T-helper 1 cell treated with Interleukin-12 subunit alpha and Interleukin-12 subunit beta and Interleukin-4 antibody, amounts not matched to agents 30 ng/mL and 1 ng/mL, for 36 hours (primary cell): ENCODE measurements at regions not wholly inside any gene's neighbourhood (a gene's known extent, or its start where the extent isn't known, plus 50 kb on each side); places are given as distances from the start of the nearest gene placed in this dataset.

ENCODE experiments used
- intact Hi-C: fragments of 100-400 bp; cut with micrococcal nuclease; formaldehyde crosslinking; loops from one replicate; pipeline ENCODE4 v1.15.1; 2024

DNA sequence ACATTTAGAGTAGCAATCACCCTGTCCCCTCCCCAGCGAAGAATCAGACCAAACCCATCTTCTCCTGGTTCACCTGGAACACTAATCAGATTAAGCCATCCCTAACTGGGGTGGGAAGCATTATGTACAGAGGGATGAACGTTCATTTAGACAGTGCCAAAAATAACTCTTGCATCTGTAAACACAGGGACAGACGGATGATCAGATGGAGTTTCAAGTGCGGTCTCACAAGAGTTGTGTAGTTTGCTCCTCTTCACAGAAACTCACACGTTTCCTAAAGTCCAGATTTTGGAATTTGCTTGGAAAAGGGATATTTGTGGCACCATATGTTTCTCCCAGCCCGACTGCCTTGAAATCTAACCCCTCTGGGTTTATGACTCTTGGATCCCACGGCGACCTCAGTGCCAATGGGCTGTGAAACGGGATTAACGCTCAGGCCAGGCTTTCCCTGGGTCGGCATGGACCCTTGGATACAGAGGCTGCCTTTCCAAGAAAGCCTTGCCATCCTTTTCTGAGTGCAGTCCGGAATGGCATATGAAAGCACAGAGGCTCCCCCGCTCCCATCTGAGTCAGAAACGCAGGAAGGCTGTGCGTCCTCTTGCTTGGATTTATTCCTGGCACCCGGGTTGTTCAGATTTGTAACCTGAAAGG lies 293.2 kb upstream of the HABP2 start:
- intact Hi-C loops = no loop called here

DNA sequence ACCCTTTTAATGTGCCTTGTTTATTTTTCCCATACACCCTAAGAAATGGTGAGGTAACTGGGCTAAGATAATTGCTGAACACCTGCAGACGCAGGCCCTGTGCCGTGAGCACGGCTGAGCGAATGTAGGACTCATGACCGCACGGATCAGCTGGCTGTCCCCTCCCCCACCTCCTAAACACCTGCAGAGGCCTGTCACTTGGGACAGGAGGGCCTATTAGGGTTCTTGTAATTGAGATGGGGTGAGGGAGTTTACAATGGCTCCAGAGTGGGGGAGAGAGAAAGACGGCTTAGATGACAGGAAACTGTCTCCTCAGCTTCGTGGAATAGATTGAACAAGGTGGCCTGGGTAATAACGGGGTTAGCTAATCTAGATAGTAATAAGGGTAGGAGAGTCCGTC lies 291.7 kb upstream of the HABP2 start:
- intact Hi-C loops = no loop called here

DNA sequence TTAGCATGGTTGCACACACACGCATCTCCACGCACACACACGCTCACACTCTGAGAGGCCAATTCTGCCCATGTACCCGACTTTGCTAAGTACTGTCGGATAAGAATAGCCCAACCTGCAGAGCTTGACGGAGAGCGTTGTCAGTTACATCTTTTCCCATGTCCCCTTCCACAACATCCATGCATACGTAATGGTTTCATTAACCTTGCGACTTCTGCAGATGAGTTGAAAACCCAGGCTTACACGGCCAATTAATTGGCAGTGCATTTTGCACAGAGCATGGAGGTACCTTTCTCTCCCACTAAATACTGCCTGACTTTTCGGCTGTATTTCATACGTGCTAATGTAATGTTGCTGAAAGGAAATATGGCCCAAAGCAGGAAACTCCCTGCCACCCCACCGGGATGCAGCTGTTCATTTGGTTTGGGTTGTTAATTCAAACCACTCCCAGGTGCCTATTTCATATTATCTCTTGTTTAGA lies 291.2 kb upstream of the HABP2 start:
- intact Hi-C loops = no loop called here

DNA sequence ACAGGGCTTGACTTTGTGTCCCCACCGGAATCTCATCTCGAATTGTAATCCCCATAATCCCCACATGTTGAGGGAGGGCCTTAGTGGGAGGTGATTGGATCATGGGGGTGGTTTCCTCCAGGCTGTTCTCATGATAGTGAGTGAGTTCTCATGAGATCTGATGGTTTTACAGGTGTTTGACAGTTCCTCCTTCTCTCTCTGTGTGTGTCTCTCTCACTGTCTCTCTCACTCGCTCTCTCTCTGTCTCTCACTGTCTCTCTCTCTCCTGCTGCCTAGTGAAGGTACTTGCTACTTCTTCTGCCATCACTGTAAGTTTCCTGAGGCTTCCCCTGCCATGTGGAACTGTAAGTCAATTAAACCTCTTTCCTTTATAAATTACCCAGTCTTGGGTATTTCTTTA lies 289.8 kb upstream of the HABP2 start:
- intact Hi-C loops = no loop called here

DNA sequence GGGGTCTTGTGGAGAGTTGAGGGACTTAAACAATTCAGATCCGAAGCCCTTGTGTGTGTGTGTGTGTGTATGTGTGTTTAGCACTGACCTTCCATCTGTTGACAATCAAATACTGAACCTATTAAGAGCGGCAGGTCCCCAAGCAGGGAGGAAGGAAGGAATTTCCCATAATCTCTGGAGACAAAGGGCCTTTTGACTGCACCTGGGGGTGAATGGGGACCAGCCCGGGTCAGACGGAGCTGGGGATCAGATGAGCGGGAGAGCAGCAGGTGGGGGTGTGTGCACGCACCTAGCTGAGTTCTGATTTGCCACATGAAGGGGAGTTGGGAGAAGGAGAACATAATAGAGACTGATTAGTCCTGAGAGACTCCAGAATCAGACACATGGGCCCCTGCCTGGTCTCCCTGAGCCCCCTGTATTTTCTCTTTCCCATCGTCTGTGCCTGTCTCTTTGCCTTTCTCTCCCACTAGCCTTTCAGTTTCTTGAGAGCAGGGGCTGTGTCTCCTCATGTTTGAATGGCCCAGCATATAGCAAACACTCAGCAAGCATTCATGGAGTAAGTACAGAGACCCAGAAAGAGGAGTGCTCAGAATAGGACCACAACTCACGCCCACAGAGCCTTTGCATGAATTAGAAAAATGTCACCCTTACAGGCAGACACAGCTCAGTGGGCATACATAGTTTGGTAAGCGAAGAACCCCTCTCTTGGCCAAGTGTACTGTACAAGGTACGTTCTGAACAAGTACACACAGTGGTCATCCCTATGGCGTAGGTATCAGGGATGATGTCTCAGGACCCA lies 288.3 kb upstream of the HABP2 start:
- intact Hi-C loops = no loop called here

DNA sequence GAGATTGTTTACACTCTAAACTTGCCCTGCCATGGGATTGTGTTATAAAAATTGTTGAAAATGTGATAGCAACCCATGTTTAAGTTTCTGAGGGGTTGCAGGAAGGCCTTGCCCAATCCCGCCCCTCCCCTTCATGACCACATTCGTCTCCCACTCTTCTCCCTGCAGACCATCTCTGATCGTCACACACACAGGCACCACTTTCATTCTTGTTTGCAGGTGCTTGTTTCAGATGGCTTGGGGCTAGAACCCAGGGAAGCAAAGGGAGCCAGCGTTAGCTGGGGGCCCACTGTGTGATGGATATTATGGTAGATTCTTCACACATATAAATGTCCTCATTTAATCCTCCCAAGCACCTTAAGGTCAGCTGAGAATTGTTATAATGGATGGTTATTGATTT lies 286.7 kb upstream of the HABP2 start:
- intact Hi-C loops = no loop called here

DNA sequence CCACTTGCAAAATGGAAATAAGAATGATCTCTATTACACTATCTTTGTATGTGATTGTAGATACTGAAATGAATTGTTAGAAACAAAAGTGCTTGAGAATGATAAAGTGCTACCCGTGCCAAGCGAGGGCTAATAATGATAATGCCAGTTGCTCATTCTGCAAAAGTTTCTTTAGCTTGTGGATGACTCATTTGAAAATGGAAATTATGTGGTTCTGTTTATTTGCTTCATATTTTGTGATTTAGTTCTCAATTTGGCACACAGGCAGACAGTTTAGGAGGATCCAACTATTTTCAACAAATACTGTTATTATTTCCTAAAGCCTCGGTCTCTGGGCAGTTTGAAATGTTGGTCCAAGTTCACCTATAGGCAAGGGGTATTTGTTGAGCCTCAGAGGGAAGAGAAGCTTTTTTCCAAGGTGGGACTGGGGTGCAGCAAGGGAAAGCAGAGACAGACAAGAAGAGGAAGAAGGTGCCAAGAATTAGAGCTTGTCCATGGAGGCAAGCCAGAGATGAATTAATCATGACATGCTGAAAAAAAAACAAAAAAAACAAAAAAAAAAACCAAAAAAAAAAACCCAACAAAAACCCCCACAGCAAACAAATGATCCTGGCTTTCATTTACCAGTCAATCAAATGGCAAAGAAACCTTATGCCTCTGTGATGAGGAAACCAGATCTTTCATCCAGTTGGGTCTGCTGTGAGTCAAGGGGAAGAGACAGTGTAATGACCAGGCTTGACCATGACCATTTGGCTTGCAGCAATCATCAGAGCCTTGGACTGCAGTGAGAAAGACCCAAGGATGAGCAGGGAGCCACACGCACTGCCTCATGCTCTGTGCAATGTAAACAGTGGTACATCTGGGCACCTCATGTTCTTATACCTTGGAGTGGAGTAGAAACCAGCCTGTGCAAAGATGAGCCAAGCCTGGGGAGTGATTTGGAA lies 285.0 kb upstream of the HABP2 start:
- intact Hi-C loops = no loop called here

DNA sequence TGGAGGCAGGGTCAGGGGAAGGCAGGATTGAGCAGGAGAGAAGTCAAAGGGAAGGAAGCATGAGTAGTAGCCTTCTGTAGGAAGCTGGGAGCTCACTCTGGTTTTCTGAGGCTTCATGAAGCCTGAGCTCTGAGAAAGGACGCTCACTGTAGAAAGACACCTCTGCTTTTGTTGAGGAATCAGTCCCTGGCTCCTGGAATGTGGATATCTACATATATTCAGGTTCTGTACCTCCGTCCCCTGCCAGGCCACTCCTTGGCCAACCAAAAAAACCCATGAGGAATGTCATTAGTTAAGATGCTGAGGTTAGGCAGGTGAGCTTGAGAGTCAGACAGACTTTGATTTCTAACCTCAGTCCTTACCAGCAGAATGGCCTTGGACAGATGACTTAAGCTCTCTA lies 283.5 kb upstream of the HABP2 start:
- intact Hi-C loops = no loop called here

DNA sequence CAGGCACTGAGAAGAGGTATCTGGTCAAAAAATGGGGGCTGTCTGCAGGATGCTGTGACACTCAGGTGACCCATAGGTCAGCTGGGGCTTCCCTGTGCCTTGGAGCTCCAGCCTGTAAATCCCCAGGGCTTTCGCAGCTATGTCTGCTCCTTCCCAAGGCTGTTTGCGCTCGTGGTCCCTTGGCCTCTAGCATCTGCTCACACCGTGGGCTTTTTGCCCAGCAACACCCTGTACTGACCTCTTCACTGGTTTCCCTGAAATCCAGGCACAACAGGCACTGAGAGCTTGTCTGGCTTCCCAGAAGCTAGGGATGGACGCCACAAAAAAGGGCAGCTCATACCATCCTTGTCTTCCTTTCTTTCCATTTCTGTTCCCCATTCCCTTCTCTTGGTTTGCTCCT lies 280.3 kb upstream of the HABP2 start:
- intact Hi-C loops = no loop called here

DNA sequence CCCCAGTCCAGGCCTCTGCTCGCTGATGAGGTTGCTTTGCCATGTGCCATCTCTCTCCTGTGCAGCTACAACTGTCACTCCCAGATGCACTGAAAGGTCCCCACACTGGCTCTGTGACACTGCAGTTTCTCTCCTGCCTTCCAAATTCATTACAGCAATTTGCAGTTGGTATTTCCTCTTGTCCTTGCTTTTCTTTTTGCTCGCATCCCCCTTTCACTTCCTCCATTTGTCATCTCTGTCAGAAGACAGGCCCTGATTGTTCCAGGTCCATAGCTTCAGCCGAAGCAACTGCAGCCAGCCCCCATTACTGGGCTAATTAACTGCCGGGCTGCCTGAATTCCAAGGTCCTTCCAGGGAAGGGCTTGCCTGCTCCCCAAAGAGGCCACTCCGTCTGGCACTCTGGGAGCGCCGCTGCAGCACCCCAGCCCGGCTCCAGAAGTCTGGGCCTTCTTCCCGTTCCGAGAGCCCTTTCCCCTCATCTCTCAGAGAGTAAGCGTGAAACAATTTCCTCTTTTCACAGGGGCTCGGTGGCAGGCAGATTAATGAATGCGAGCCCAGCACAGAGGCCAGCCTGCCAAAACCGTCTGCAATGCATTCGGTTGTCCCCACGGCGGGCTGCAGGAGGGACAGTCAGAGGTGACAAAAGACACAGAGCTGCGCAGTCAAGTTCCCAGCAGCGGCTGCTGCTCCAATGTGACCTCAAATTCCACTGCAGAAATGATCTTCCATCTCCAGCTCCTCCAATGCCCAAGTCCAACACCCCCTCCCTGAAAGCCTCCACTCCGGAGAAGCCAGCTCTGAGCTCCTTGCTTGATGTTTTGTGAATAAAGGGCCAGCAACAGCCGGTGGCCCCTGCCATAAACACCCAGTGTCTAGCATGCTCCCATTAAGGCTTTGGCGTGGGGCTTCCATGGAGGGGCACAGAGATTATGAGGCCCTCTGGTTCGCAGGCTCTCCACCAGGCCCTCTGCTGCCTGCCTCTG lies 279.4 kb upstream of the HABP2 start:
- intact Hi-C loops = no loop called here

DNA sequence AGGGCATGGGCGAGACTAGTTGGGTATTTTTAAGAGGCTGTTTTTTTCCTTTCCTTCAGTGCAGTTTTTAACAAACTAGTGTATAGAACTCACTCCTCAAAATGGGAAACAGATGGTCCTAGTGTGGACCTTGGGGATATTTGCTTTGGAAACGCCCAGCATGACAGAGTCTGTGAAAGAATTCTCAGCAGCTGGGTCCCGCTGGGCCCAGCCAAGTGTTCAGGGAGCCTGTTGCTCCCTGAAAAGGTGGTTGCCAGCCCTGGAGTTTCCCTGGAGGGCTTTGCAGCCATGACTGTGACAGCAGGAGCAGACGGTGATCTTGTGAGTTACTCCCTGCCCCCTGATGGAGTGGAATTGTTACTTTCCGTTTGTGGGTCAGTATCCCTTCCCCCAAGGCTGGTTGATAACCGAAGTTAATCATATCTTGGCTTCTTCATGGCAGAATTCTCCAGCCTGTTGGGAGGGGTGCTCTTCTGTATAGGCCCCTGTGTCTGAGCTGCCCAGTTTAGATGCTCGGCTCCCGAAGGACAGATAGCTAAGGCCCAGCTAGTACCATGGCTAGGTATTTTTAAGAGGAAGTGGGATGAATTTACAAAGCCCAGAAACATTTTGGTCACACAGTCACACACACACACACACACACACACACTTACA lies 278.6 kb upstream of the HABP2 start:
- intact Hi-C loops = no loop called here

DNA sequence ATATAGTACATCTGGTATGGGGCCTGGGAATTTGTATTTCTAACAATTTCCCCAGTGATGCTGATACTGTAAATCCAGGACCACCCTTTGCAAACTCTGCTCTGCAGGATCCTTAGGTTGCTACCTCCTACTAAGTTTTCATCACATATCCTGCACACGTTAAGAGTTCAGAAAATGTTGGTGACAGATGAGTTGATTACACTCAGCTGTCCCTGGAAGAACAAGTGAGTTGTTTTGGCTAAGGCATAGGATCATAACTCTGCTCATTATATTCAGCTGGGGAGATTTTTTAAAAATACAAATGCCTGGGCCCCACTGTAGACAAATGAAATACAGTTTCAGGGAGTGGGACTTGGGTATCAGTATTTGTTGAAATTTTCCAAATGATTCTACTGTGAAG lies 274.6 kb upstream of the HABP2 start:
- intact Hi-C loops = no loop called here

DNA sequence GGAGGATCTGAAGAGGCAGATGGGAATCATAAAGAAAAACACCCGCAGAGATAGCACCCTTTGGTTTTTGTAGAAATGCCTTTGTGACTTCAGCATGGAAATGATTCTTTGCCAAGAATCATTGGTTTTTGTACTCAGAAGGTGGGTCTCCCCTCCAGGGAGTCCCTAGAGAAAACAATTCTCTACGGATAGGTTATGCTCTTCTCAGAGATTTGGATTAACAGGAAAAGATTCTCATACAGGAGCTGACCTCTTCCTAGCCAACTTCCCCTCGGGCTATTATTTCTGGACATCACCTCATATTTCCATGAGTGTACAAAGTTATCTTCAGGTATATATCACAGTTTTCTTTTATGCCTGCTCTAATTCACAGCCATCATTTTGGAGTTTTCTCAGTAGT lies 274.2 kb upstream of the HABP2 start:
- intact Hi-C loops = no loop called here

DNA sequence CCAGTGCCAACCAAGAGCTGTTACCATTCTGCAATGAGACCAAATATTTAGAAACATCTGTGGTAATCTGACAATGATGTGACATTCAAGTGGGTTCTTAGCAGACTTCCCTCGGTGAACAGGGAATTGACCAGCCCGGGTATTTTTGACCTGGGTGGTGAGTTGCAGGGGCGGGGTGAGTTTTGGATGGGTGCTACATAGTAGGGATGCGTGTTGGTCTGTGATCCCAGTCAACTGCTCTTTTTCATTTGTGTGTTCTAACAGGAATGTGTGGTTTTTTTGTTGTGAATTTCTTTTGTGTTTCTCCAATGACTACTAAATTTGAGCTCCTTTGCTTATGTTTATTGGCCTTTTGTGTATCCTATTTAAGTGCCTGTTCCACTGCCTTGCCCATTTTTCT lies 273.6 kb upstream of the HABP2 start:
- intact Hi-C loops = no loop called here

DNA sequence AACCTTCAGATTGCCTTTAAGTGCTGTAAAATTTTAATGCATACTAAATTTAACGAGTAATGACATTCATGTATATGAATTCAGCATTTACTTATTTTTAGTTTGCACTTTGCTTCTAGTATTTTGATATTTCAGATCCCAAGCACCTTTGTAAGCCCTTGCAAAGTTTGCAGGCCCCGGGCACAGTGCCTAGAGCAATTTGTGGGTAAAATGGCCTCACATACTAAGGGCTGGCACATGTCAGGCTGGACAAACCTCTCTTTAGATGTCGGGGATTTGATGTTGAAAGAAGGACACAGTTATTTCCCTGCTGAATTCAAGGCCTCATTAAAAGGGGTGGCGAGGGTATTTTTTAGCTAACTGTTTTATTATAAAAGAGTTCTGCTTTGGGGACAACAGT lies 270.3 kb upstream of the HABP2 start:
- intact Hi-C loops = no loop called here

DNA sequence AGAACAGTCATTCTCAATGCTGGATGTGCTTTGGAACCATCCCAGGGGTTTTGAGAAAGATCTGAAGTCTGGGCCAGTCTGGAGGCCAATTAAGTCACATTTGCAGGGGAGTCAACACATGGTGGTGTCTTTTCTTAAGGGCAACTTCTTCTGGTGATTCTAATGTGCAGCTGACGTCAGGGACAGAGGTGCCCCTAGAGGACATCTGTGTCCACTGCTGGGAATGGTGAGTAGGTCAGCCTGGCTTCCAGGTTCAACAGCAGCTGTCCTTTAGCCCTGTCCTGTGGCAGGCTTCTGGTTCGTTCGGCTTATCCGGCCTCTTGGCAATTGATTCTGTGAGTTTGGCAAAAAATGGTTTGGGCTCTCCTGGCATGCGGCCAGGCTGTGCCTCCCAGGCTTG lies 269.7 kb upstream of the HABP2 start:
- intact Hi-C loops = no loop called here

DNA sequence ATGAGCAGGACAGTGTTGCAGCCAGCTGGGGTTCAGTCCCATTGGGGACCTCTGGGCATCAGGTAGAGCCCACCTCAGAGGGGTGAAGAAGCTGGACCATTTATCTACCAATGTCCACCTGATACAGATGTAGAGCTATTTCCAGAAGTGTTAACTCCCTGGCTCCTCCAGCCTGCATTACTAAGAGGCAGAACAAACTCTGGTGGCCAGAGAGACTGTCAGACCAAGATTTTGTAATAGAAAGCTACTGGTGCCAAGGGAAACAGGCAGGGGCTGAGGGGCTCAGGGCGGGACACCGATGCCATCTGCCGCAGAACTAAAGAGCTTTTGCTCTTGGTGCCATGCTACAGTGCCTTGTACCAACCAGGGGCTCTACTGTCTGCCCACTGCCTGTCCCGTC lies 268.2 kb upstream of the HABP2 start:
- intact Hi-C loops = no loop called here

DNA sequence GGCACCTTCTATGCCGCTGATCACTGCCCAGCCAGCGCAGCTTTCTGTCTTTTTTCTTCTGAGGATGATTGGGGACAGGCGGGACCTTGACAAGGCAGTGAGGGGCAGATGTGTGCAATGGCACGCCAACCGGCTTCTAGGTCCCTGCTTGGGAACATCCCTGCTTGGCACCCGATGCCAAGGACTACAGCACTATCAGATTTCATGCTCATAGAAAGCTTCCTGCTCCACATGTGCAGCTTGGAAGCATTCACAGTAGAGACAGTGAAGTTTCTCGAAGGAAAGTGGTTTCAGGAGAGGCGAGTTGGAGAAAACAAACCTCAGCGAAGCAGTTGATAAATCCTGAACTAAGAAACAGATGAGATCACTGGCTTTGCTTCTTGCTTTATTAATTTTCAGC lies 267.5 kb upstream of the HABP2 start:
- intact Hi-C loops = no loop called here

DNA sequence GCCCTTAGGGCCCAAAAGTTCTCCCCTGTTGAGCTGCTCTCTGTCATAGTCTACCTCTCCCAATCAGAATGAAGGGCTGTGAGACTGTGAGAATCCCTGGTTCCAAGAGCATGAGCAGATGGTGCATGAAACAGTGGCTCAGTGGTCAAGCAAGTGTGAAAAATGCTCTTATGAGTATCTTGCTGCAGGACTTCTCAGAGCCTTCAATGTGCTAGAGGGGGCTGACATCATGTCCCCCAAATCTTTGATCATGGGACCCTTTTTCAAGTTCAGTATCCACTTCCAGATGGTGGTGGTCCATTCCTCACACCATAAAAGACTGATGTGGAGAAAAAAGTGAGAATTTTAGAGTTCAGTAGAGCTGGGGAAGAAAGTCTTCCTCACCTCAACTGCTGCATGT lies 265.3 kb upstream of the HABP2 start:
- intact Hi-C loops = no loop called here

DNA sequence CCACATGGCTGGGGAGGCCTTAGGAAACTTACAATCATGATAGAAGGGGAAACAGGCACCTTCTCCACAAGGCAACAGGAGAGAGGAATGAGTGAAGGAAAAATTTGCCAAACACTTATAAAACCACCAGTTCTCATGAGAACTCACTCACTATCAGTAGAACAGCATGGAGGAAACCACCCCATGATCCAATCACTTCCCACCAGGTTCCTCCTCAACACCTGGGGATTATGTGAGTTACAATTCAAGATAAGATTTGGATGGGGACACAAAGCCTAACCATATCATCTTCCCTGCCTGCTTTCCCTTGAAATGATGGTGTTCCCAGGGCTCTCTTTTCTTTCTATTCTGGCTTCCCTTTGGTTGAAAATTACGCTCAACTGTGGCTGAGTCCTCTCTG lies 262.7 kb upstream of the HABP2 start:
- intact Hi-C loops = no loop called here
